ENCODE measurements at regions not wholly inside any gene's neighbourhood (a gene's known extent, or its start where the extent isn't known, plus 50 kb on each side); places are given as distances from the start of the nearest gene placed in this dataset.

DNA sequence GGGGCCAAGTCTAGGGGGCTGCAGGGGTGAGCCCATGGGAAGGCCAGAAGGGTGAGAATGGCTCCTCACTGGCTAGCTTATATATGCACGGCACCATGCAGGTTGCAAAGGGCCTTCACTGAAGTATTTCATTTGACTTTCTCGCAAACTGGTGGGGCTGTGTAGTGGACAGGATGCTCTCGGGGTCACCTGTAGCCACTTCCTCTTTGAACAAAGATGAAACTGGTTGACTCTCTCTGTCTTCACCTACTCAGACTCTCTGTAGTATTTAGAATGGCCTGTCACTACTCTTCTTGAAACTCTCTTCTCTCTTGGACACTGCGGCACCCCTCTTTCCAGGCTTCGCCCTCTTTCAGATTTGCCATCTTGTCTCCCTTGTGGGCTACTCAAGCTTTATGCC, 560.5 kb downstream of the PKHD1 start:
- H3K4me1 ChIP-seq (ENCODE audit: low read depth, poor library complexity, severe bottlenecking), result no peaks in the 10 kb centered on the region
- H3K27me3 ChIP-seq (ENCODE audit: insufficient read depth, low read depth), result no peaks in the 10 kb centered on the region
- no peak overlapping the region for H3K4me3 ChIP-seq (IDR thresholded peaks at IDR 0.05; ENCODE audit: insufficient read depth, low read depth, low read length)
- no peak overlapping the region for H3K27ac ChIP-seq
- no peaks in the 10 kb centered on the region for H3K36me3 ChIP-seq (ENCODE audit: insufficient read depth)
- TF ChIP-seq CTCF (conservative IDR thresholded peaks at IDR 0.05; ENCODE audit: low read depth, low read length), result no peak
- H3K79me2 ChIP-seq (ENCODE audit: insufficient read depth, low read depth), result no peaks in the 10 kb centered on the region
- H4K20me1 ChIP-seq (ENCODE audit: insufficient read depth), result no peaks in the 10 kb centered on the region
- H2AFZ ChIP-seq (ENCODE audit: low read depth), result no peak overlapping the region
- H3K4me2 ChIP-seq, result no peak overlapping the region
- H3K9ac ChIP-seq, result no peak overlapping the region

DNA sequence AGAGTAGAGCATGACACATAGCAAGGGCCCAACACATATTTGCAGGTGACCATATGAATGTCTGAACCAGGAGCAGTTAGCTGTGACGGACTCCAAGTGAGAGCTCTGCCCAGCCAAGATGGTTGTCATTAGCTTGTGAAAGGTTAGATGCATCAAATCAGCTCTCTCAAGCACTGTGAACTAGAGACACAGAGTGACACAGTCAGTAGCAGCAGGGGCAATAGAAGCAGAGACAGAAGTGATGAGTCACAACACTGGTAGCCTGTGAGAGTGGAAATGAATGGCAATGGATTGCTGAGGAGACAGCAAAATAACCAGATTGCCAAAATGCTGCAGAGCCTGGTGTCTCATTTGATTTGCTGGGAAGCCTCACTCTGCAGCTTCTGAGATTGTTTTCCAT, 558.9 kb downstream of the PKHD1 start:
- no peaks in the 10 kb centered on the region for H3K27me3 ChIP-seq (ENCODE audit: insufficient read depth, low read depth)
- no peak overlapping the region for H3K9ac ChIP-seq
- H4K20me1 ChIP-seq (ENCODE audit: insufficient read depth), result no peaks in the 10 kb centered on the region
- TF ChIP-seq CTCF (conservative IDR thresholded peaks at IDR 0.05; ENCODE audit: low read depth, low read length), result no peak
- H3K4me2 ChIP-seq, result no peak overlapping the region
- no peak overlapping the region for H3K4me3 ChIP-seq (IDR thresholded peaks at IDR 0.05; ENCODE audit: insufficient read depth, low read depth, low read length)
- H3K79me2 ChIP-seq (ENCODE audit: insufficient read depth, low read depth), result no peaks in the 10 kb centered on the region
- H2AFZ ChIP-seq (ENCODE audit: low read depth), result no peak overlapping the region
- no peak overlapping the region for H3K27ac ChIP-seq
- no peaks in the 10 kb centered on the region for H3K4me1 ChIP-seq (ENCODE audit: low read depth, poor library complexity, severe bottlenecking)
- H3K36me3 ChIP-seq (ENCODE audit: insufficient read depth), result no peaks in the 10 kb centered on the region

DNA sequence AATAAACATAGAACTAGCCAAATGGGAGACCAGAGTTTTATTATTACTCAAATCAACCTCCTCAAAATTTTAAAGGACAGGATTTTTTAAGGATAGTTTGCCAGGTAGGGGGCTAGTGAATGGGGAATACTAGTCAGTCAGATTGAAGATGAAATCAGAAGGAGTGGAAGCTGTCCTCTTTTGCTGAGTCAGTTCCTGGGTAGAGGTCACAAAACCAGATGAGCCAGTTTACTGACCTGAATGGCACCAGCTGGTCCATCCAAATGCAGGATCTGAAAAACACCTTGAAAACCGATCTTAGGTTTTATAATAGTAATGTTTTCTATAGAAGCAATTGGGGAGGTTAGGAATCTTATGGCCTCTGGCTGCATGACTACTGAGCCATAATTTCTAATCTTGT, 558.2 kb downstream of the PKHD1 start:
- Histone ChIP-seq H3K4me3 (IDR thresholded peaks at IDR 0.05; ENCODE audit: insufficient read depth, low read depth, low read length) (no peak overlapping the region), H3K27ac (no peak overlapping the region), H3K9ac (no peak overlapping the region), H4K20me1 (ENCODE audit: insufficient read depth) (no peaks in the 10 kb centered on the region), H3K4me2 (no peak overlapping the region), H3K27me3 (ENCODE audit: insufficient read depth, low read depth) (no peaks in the 10 kb centered on the region), H3K79me2 (ENCODE audit: insufficient read depth, low read depth) (no peaks in the 10 kb centered on the region), H3K36me3 (ENCODE audit: insufficient read depth) (no peaks in the 10 kb centered on the region), H3K4me1 (ENCODE audit: low read depth, poor library complexity, severe bottlenecking) (no peaks in the 10 kb centered on the region), H2AFZ (ENCODE audit: low read depth) (no peak overlapping the region)
- no peak for TF ChIP-seq CTCF (conservative IDR thresholded peaks at IDR 0.05; ENCODE audit: low read depth, low read length)

- H3K4me3 ChIP-seq (IDR thresholded peaks at IDR 0.05; ENCODE audit: insufficient read depth, low read depth, low read length), result no peak overlapping the region
- TF ChIP-seq CTCF (conservative IDR thresholded peaks at IDR 0.05; ENCODE audit: low read depth, low read length), result no peak
- H3K27me3 ChIP-seq (ENCODE audit: insufficient read depth, low read depth), result no peaks in the 10 kb centered on the region
- H3K9ac ChIP-seq, result no peak overlapping the region
- H3K79me2 ChIP-seq (ENCODE audit: insufficient read depth, low read depth), result no peaks in the 10 kb centered on the region
- no peaks in the 10 kb centered on the region for H4K20me1 ChIP-seq (ENCODE audit: insufficient read depth)
- H3K36me3 ChIP-seq (ENCODE audit: insufficient read depth), result no peaks in the 10 kb centered on the region
- no peak overlapping the region for H3K4me2 ChIP-seq
- H3K4me1 ChIP-seq (ENCODE audit: low read depth, poor library complexity, severe bottlenecking), result no peaks in the 10 kb centered on the region
- H3K27ac ChIP-seq, result no peak overlapping the region
- H2AFZ ChIP-seq (ENCODE audit: low read depth), result no peak overlapping the region
Measured at GRCh38 chr6:51531623-51532022, 555.8 kb downstream of the PKHD1 start.

DNA sequence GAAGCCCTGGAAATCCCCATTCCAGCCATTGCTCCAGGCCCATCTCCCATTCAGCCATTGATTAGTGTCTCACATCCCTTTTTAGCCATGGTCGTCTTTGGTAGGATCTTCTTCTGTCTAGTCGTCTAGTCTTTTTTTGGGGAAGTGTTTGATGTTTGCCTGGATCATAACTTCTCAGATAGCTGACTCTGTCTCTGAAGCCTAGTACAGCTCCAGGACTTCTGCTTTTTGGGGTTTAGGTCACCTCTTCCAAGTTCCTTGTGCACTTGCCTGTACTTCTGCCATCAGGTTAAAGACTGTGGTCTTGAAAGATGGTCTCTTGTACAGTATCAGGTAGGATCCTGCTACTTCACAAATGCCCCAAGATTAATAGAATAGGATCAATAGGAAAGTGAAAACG, 553.5 kb downstream of the PKHD1 start:
- TF ChIP-seq CTCF (conservative IDR thresholded peaks at IDR 0.05; ENCODE audit: low read depth, low read length), result no peak
- Histone ChIP-seq H3K9ac (no peak overlapping the region), H3K4me2 (no peak overlapping the region), H3K4me1 (ENCODE audit: low read depth, poor library complexity, severe bottlenecking) (no peaks in the 10 kb centered on the region), H3K79me2 (ENCODE audit: insufficient read depth, low read depth) (no peaks in the 10 kb centered on the region), H3K27ac (no peak overlapping the region), H3K36me3 (ENCODE audit: insufficient read depth) (no peaks in the 10 kb centered on the region), H3K27me3 (ENCODE audit: insufficient read depth, low read depth) (no peaks in the 10 kb centered on the region), H3K4me3 (IDR thresholded peaks at IDR 0.05; ENCODE audit: insufficient read depth, low read depth, low read length) (no peak overlapping the region), H2AFZ (ENCODE audit: low read depth) (no peak overlapping the region), H4K20me1 (ENCODE audit: insufficient read depth) (no peaks in the 10 kb centered on the region)
